ENCODE measurements at regions not wholly inside any gene's neighbourhood (a gene's known extent, or its start where the extent isn't known, plus 50 kb on each side); places are given as distances from the start of the nearest gene placed in this dataset.
"Not testable (repeated sequence)": the region's sequence is repeated elsewhere in the genome, so short reads cannot be mapped to it uniquely, and the experiment has no call there.

GRCh38 chr12:5166976-5167375 is 123.3 kb downstream of the KCNA5 start:
- DNase-seq: no peak

- no peak for DNase-seq
These were observed 124.5 kb downstream of the KCNA5 start for GRCh38 chr12:5168148-5168547.

DNA sequence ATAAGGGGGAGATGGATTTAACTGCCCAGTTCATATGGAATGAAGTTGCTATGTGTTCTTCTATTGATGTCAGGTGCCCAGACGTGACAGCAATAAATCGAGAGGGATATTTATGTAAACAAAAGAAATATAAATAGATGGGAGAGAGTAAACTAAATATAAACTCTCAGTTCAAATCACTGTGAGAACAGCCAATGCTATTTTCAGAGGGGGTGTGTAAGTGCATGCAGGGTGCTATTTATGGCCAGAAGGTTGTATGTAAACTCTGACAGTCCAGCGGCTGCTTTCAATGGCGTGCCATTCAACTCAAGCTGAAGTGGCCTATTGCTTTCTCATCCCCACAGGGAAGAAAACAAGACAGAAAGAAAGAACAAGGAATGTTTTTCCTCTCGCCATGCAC is 127.2 kb downstream of the KCNA5 start:
- DNase-seq: no peak

DNA sequence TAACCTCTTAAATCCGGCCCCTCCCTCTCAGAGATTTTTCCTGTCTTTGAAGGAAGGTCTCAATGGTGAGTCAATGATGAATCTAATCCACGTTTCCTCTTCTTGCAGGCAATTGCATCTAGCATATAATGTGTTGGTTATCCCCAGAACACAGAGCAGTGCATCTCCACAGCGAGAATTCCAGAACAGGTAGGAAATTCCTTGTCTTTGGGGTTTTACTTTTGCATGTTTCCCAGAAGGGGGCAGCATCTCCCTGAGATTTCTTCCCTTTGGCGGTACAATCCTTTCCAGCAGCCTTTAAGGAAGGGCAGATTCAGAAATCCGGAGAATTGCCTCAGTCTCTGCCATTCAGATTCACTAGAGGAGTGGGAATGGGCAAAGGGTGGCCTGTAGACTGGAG is 128.0 kb downstream of the KCNA5 start:
- DNase-seq: no peak

DNA sequence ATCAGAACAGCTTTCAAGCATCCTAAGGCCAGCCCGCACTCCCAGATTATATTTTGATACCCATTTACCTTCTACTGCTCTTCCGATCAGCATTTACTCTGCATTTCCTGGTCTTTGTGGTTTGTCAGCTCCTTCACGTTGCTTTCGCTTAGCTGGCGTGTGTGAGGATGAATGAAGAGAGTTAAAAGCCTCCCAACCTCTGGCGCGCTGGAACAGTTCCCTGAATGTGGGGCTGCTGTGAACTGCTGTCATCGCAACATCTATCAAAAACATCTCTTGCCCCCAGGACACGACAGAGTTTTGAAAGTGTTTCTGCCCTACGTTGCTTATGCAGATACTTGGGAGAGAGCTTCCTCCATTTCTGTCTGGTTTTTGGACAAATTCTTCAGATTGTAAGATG is 129.2 kb downstream of the KCNA5 start:
- DNase-seq: no peak

- no peak for DNase-seq
These were observed 129.9 kb downstream of the KCNA5 start for GRCh38 chr12:5173511-5174011.

DNA sequence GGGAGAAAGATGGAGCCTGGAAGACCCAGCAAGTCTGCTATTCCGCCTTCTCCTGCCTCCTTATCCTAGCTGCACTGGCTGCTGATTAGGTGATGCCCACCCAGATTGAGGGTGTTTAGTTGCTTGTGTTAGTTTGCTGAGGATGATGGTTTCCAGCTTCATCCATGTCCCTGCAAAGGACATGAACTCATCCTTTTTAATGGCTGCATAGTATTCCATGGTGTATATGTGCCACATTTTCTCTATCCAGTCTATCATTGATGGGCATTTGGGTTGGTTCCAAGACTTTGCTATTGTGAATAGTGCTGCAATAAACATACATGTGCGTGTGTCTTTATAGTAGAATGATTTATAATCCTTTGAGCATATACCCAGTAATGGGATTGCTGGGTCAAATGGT is 131.7 kb downstream of the KCNA5 start:
- DNase-seq: not testable (repeated sequence)

GRCh38 chr12:5176036-5176435 is 132.4 kb downstream of the KCNA5 start:
- DNase-seq: no peak

GRCh38 chr12:5177096-5177495 is 133.4 kb downstream of the KCNA5 start:
- DNase-seq: no peak

- DNase-seq: no peak
These were observed 134.1 kb downstream of the KCNA5 start for GRCh38 chr12:5177731-5178130.

- DNase-seq: no peak
These were observed 134.9 kb downstream of the KCNA5 start for GRCh38 chr12:5178571-5178970.

DNA sequence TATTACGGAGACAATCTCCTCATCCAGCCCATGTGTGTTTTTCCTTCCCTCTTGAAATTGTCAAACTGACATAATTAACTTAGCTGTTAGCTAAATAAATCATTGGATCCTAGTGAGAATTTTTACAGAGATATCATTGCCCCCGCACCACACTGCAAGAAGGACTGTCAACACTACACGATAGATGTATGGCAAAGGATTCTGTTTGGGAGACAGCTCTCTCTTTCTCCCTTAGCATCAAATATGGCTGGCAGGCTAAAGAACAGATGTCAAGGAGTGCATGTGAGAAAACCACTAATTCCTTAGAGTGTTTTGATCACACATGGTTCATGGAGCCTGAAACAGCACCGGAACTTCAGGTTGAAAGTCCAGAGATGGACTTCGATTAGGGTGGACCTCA is 136.8 kb downstream of the KCNA5 start:
- DNase-seq: no peak

- DNase-seq: no peak
These were observed 140.5 kb downstream of the KCNA5 start for GRCh38 chr12:5184186-5184585.

DNA sequence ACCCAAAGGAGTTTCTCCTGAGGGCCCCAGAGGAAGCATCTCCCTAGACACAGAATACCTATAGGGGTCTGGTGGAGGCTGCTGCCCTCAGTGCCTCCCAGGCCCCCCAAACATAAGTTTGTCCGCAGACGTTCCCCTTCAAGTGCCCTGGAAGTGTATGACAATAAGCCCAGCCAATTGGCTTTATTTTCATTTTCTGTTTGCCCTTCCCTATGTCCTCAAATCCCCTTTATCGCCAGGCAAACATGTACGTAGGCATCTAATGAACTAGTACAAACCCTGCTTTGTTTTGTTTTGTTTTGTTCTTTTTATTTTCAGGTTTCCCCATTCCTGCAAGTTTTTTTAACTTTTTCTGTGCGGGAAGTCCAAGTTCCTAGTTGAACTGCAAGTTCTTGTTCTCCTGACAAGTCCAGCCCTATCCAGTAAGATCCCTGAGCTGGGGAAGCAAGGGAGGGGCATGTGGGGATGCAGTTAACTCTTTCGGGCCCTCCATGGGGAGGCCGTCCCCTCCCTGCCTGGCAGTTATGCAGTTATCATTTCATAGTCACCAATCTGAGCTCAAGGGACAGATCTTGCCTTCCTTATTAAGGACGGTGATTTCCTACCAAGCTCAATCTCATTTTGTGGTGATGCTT is 141.9 kb downstream of the KCNA5 start:
- DNase-seq: no peak

- DNase-seq: no peak
These were observed 143.0 kb downstream of the KCNA5 start for GRCh38 chr12:5186715-5187114.

GRCh38 chr12:5187136-5187535 is 143.5 kb downstream of the KCNA5 start:
- no peak for DNase-seq

DNA sequence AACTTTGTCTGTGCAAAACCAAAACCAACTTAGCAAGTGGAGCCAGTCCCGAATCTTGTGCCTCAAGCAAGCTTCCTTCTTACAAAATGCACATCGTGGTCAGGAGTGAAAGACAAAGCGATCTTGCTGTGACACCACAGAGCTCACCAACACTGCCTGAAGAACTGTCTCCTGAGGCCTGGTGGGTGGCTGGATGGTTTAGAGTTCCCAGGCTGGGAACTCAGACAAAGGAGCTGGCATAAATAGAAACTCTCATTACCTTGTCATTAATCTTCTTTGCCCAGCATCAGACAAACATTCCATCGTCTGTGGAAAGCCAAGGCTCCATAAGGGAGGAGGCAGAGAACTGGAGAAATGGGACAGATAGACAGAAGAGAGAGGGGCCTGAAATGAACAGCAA is 144.8 kb downstream of the KCNA5 start:
- DNase-seq: no peak

GRCh38 chr12:5189173-5189572 is 145.5 kb downstream of the KCNA5 start:
- DNase-seq: no peak

DNA sequence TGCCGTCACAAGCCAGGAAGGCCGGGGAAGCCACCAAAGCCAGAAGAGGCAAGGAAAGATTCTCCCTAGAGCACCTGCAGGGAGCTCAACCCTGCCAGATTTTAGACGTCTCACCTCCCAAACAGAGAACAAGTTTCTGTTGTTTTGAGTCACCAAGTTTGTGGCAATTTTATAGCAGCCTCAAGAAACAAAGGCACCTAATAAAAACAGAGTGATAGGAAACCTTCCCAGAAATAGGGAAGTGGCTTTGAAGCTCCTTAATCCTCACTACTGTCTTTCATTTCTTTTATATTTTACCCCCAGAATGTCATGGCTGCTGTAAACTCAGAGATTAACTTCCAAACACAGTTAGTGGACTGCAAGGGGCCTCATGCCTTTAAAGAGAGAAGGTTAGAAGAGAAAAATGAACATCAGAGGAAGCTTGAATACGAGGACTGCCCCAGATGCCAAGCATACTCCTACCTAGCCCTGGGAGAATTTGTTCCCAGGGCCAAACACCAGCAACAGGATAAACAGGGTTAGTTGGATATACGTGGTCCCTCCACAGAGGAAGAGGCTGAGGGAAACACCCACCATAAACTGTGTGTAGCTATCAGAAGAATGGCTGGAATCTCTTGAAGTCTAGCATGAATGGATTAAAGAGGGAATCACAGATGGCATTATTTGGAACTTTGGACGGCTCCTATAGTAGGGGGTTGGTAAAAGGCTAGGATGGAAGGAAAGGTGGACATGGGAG is 148.3 kb downstream of the KCNA5 start:
- DNase-seq: no peak

- DNase-seq: no peak
These were observed 149.0 kb downstream of the KCNA5 start for GRCh38 chr12:5192726-5193125.

DNA sequence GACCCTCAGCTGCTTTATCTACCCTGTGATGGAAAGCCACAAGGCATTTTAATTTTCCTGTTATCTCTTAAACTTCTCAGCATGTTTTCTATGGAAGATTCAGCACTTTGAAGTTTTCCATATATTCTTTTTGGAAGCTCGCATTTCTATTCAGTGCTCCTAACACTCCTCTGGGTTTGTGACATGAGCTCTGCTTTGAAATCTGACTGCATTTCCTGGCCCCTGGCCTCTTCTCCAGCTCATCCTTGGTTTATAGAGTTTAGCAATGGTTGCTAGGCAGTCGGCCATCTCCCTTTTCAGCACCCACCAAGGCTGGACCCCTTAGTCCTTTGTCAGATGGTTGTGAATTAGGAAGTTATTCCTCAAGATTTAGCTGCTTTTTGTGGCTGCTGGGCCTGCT is 150.6 kb downstream of the KCNA5 start:
- DNase-seq: no peak

DNA sequence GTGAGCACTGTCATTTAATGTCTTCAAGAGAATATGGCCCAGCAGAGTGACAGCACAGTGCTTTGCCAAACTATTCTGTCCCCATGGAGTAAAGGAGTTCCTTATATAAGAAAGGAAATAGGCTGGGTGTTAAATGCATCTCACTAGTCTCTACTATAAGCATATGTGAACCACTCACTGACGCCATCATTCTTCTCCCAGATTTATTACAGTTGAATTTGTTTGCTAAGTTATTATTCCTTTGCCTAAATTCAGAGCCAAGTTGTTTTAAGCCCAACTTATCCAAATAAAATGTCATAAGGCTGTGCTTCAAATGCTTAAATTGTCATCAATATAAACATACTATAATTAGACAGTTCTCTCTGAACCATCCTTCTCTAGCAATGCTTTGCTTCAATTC is 151.6 kb downstream of the KCNA5 start:
- no peak for DNase-seq

- DNase-seq: no peak
These were observed 152.0 kb downstream of the KCNA5 start for GRCh38 chr12:5195691-5196090.

DNA sequence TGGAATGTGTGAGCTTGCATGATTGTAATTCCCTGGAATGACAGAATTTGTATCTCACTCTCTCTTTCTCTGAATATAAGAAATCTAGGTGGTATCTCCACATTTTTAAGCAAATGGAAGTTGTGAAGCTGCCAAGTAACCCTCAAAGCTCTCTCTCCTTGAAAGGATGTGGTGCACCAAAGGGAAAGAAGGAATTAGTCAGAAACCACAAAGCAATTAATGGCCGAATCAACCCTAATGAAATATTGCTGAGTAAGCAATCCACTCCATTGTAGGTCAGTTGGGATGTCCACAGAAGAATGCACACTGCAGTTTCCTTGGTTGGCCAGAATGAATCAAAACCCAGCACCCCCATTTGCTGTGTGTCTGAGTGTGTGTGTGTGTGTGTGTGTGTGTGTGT is 153.5 kb downstream of the KCNA5 start:
- DNase-seq: no peak

GRCh38 chr12:5197656-5198055 is 154.0 kb downstream of the KCNA5 start:
- no peak for DNase-seq

Measured in activated CD4-positive, alpha-beta T cell treated with anti-CD3 and anti-CD28 coated beads, Interleukin-2, amount 50 U/mL, for 48 hours (primary cell).